ENCODE measurements at regions not wholly inside any gene's neighbourhood (a gene's known extent, or its start where the extent isn't known, plus 50 kb on each side); places are given as distances from the start of the nearest gene placed in this dataset.

GRCh38 chr6:145336119-145336518, 399.2 kb downstream of the EPM2A start:
- TF ChIP-seq CTCF (IDR thresholded peaks at IDR 0.05; ENCODE audit: unreplicated experiment), result no peak
- Mint-ChIP-seq H3K9me3 (ENCODE audit: unreplicated experiment) (no peaks in the 10 kb centered on the region), H3K4me1 (ENCODE audit: unreplicated experiment) (no peaks in the 10 kb centered on the region), H3K4me3 (ENCODE audit: unreplicated experiment) (no peak overlapping the region), H3K36me3 (ENCODE audit: low read depth, unreplicated experiment) (no peaks in the 10 kb centered on the region), H3K27me3 (ENCODE audit: unreplicated experiment) (no peaks in the 10 kb centered on the region), H3K27ac (ENCODE audit: unreplicated experiment) (no peak overlapping the region)
- DNase-seq (ENCODE audit: low spot score), result no peak

DNA sequence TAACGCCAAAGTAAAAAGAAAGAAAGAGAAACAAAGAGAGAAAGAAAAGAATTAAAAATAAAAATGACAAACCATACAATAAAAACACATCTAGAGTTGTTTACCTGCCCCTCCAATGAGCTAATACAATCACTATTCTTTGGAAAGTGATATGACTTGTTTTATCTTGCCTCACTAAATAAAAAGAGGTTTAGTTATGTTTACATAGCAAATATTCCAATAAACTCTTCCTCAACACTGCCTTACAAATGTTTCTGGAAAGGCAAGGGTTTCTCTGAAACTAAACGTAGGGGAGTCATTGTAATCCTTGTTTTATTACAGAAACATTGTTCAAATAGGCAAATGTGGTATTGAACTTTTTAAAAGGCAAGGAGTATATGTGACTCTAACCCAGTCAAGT, 396.2 kb downstream of the EPM2A start:
- Mint-ChIP-seq H3K36me3 (ENCODE audit: low read depth, unreplicated experiment) (no peaks in the 10 kb centered on the region), H3K9me3 (ENCODE audit: unreplicated experiment) (no peaks in the 10 kb centered on the region), H3K4me3 (ENCODE audit: unreplicated experiment) (no peak overlapping the region), H3K4me1 (ENCODE audit: unreplicated experiment) (no peaks in the 10 kb centered on the region), H3K27me3 (ENCODE audit: unreplicated experiment) (no peaks in the 10 kb centered on the region), H3K27ac (ENCODE audit: unreplicated experiment) (no peak overlapping the region)
- DNase-seq (ENCODE audit: low spot score), result no peak
- TF ChIP-seq CTCF (IDR thresholded peaks at IDR 0.05; ENCODE audit: unreplicated experiment), result no peak

- Mint-ChIP-seq H3K4me1 (ENCODE audit: unreplicated experiment) (no peaks in the 10 kb centered on the region), H3K4me3 (ENCODE audit: unreplicated experiment) (no peak overlapping the region), H3K9me3 (ENCODE audit: unreplicated experiment) (no peaks in the 10 kb centered on the region), H3K27me3 (ENCODE audit: unreplicated experiment) (no peaks in the 10 kb centered on the region), H3K36me3 (ENCODE audit: low read depth, unreplicated experiment) (no peaks in the 10 kb centered on the region), H3K27ac (ENCODE audit: unreplicated experiment) (no peak overlapping the region)
- no peak for TF ChIP-seq CTCF (IDR thresholded peaks at IDR 0.05; ENCODE audit: unreplicated experiment)
- DNase-seq (ENCODE audit: low spot score), result no peak
Measured at GRCh38 chr6:145340256-145340655, 395.1 kb downstream of the EPM2A start.

GRCh38 chr6:145345094-145345493, 390.2 kb downstream of the EPM2A start:
- no peaks in the 10 kb centered on the region for H3K36me3 Mint-ChIP-seq (ENCODE audit: low read depth, unreplicated experiment)
- H3K27me3 Mint-ChIP-seq (ENCODE audit: unreplicated experiment), result no peaks in the 10 kb centered on the region
- no peak for DNase-seq (ENCODE audit: low spot score)
- H3K27ac Mint-ChIP-seq (ENCODE audit: unreplicated experiment), result no peak overlapping the region
- H3K4me1 Mint-ChIP-seq (ENCODE audit: unreplicated experiment), result no peaks in the 10 kb centered on the region
- TF ChIP-seq CTCF (IDR thresholded peaks at IDR 0.05; ENCODE audit: unreplicated experiment), result no peak
- no peak overlapping the region for H3K4me3 Mint-ChIP-seq (ENCODE audit: unreplicated experiment)
- H3K9me3 Mint-ChIP-seq (ENCODE audit: unreplicated experiment), result no peaks in the 10 kb centered on the region

- no peak for TF ChIP-seq CTCF (IDR thresholded peaks at IDR 0.05; ENCODE audit: unreplicated experiment)
- Mint-ChIP-seq H3K4me3 (ENCODE audit: unreplicated experiment) (no peak overlapping the region), H3K9me3 (ENCODE audit: unreplicated experiment) (no peaks in the 10 kb centered on the region), H3K36me3 (ENCODE audit: low read depth, unreplicated experiment) (no peaks in the 10 kb centered on the region), H3K27ac (ENCODE audit: unreplicated experiment) (no peak overlapping the region), H3K27me3 (ENCODE audit: unreplicated experiment) (no peaks in the 10 kb centered on the region), H3K4me1 (ENCODE audit: unreplicated experiment) (peaks cover 5% of the 10 kb centered on the region)
- no peak for DNase-seq (ENCODE audit: low spot score)
Measured at GRCh38 chr6:145347216-145347615, 388.1 kb downstream of the EPM2A start.

All from endothelial cell (in vitro differentiated cells).